HPDE6-E6E7 (cell line): ENCODE measurements at regions not wholly inside any gene's neighbourhood (a gene's known extent, or its start where the extent isn't known, plus 50 kb on each side); places are given as distances from the start of the nearest gene placed in this dataset.

Experiments used
- DNase-seq: peaks from one replicate; pipeline ENCODE4 v3.0.0; 2011; ENCODE audit warnings: missing footprints; ENCODE audit errors: extremely low spot score

DNA sequence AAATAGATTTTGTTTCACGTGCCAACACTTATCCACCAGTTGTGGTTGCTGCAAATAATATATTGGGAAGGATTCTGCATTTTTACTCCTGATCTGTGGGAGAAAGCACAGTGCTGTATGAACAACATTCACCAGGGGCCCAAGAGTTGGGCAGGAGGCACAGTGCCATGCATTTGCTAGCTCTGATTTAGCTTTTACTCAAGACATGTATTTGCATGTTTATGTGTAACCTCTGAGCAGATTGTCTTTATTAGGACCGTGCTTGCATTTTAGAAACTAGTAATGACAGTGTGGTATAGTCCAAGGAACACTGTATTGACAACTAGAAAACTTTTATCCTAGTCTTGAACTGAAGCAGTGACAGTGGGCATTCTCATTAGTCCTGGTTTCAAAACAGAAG lies 133.9 kb upstream of the B3GALT2 start:
- no peak for DNase-seq

DNA sequence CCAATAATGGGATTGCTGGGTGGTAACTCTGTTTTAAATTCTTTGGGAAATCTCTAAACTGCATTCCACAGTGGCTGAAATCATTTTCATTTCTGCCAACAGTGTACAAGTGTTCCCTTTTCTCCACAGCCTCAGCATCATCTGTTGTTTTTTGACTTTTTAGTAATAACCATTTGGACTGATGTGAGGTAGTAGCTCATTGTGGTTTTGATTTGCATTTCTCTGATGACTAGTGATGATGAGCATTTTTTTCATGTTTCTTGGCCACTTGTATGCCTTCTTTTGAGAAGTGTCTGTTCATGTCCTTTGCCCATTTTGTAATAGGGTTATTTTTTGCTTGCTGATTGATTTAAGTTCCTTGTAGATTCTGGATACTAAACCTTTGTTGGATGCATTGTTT lies 131.9 kb upstream of the B3GALT2 start:
- no peak for DNase-seq

DNA sequence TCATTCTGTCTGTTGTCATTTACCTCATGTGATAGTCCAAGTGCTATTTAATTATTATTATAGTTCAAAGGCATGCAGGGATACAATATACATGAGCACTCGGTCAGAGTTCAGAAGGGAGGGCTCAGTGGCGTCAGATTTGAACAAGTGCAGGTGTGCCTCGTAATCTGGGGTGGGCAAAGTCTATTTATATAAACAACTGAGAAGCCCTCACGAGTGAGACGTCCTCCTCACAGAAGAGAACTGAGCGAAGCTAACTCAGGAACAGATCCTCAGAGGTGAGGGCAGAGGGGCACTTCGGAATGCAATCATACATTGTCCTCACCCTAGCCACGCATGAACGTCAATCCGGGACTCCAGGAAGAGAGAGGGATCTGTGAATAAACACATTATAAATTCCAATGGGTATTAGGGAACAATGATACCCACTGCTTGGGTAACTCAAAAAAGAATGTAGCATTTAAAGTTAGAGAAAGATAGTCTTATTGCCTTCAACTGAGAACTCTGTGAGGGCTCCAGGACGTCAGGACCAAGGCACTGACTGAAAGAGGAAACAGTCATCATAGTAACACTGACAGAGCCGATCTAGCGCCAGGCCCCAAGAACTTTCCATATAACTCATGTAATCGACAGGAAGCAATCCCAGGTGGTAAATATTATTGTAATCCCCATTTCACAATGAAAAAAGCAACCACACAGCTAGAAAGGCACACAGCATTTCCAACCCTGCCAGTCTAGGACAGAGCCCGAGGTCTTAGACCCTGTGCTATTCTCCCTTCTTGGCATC lies 127.1 kb upstream of the B3GALT2 start:
- DNase-seq = no peak

DNA sequence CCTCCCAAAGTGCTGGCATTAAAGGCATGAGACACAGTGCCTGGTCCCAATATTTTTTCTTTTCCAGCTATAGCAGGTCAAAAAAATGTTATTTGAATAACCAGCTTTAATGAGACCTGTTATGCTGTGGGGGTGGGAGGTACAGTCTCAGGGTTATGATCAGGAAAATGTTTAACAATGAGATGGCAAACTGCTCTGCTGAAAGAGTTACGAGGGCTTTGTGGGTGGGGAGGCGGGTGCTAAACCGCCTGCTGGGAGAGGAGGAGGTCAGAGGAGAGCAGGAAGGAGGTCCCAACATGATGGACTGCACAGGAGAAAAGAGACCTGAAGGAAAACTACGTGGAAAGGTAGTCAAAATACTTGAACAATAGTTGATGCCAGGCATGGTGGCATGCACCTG lies 126.0 kb upstream of the B3GALT2 start:
- no peak for DNase-seq

DNA sequence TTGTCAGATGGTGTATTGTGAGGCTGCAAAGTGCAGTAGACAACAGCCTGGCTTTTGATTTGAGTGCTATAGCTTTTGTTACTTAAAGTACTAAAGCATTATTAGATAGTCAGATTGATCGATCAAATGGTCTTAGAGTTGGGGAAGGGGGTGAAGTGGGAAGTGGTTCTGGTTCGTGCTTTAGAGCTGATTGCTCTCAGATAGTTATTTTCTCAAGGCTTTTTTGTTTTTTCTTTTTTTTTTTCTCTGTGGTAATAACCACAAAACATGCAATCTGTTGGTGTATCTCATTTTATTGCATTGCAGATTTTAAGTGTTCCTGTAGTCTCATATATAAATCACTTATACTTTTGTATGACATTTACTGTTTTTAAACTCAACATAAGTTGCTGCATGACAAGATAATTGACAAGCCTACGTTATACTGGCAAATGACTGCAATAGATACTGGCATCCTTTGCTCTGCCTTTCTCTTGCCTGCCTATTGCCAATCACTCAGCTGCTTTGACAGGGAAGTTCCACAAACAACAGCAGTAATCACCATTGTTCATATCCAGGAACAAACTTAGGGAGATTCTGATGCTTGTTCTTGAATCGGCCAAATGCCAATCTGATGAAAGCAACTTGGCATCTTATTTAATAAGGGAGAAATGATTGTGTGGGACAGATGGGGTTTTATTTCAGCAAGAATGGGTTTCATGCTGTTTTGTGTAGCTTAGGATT lies 125.0 kb upstream of the B3GALT2 start:
- no peak for DNase-seq

DNA sequence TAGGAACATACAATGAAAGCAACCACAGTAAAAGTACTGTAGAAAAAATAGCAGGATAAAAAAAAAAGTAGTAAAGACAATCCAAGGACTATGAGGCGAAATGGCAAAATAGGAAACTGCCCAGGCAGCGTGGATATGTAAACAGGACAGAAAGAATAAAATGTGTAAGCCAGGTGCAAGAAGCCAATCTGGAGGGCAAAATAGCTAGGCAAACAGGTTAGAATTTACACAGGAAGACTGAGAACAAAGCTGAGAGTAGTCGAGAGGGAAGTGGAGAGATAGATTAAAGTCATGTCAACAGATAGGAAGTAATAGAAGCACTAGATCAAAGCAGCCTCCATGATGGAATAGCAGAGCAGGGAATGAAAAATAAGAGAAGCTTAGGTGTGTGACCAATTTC lies 124.2 kb upstream of the B3GALT2 start:
- no peak for DNase-seq

DNA sequence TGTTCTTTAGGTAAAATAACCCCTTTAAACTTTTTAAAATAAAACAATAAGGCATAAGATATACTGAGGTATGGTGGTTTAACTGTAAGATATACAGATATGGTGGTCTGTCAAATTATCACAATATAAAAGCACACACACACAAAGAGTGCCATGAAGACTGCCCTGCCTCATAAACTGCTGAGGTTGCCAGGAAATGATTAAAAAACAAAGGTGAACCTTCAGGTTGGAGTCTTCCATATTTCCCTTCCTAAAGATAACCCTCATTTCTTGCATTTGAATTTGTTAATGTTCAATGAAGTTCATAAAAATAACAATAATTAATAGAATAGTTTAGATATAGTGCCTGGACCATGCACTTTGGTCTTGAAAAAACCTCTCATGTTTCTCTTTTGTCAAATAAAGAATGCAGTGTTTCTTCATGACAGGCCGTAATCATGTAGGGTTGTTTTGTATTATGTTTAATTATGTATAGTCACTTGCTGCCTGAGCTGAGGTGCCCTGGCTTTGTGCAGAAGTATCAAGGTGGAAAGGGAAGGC lies 123.6 kb upstream of the B3GALT2 start:
- no peak for DNase-seq

DNA sequence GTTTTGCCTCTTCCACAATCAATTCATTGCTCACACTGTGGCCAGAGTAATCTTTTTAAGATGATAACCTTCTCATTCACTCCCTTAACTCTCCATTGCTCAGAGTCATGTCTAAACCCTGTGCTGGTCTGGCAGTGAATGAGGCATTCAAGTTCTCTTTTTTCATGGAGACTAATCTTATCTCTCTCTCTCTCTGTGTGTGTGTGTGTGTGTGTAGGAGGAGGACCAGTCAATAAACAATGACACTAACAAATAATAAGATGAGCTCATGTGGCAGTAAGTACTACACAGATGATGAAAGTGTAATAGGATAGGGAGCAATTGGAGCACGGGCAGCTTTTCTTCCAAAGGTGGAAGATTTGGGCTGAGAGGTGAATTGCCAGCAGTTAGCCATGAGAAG lies 122.0 kb upstream of the B3GALT2 start:
- DNase-seq = no peak

DNA sequence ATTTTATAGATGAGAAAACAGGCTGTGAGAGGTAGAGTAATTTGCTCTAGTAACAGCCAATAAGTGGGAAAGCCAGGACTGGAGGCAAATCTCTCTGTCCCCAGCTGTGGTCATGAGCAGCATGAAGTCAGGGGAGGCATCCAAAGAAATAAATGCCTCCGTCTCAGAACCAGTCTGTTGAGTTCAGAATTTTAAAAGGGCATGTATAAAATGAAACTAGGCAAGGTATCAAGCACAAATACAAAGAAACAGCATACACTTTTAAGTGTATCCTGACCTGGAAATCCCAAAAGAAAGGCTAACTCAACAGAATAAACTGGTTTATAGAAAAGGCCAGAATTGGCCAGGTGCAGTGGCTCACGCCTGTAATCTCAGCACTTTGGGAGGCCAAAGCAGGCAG lies 120.0 kb upstream of the B3GALT2 start:
- DNase-seq = no peak
